ENCODE measurements at regions not wholly inside any gene's neighbourhood (a gene's known extent, or its start where the extent isn't known, plus 50 kb on each side); places are given as distances from the start of the nearest gene placed in this dataset.

DNA sequence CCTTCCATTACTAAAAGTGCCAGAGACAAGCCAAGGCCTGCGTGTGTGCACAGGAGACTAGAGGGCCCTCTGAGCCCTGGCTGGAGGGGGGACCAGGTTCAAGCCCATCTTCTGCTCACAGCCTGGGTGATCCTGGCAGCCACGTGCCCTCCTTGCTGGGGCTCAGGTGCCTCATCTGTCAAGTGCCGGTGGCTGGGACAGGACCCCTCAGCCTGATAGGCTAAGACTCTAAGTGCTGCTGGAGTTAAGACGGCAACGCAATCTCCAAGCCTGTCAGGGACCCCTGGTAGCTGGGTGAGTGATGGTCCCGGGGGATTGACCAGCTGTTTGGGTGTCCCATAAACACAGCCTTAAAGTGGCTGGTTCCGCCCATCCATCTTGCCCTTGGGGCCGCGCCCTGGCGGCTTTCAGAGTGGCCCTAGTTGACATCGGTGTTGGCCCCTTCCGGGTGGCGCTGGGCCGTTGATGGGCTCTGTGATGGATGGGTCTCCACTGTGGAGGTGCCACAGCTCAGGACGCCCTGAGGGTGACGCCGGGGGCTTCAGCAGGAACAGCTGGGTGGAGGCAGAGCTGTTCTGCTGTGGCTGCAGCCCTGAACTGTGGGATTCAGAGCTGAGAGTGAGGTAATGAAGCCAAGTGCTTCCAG lies 136.2 kb downstream of the BARX1 start:
- no peaks in the 10 kb centered on the region for H3K9me3 ChIP-seq (ENCODE audit: insufficient read depth, low read length)
- no peak overlapping the region for H3K4me2 ChIP-seq (ENCODE audit: low read length)
- H3K4me3 ChIP-seq (ENCODE audit: low read length), result no peak overlapping the region
- no peaks in the 10 kb centered on the region for H3K4me1 ChIP-seq (ENCODE audit: low read length)
- no peak overlapping the region for H2AFZ ChIP-seq (ENCODE audit: low read depth, low read length)
- H4K20me1 ChIP-seq (ENCODE audit: insufficient read depth, low read length), result no peaks in the 10 kb centered on the region
- H3K27me3 ChIP-seq (ENCODE audit: low read depth, low read length), result peaks cover 24% of the 10 kb centered on the region
- no peak overlapping the region for H3K27ac ChIP-seq (ENCODE audit: low read length)
- no peak overlapping the region for H3K9ac ChIP-seq (ENCODE audit: low read length)
- no peak for TF ChIP-seq EZH2phosphoT487 (IDR thresholded peaks at IDR 0.05; ENCODE audit: low read depth)
- TF ChIP-seq, protein P1, sequence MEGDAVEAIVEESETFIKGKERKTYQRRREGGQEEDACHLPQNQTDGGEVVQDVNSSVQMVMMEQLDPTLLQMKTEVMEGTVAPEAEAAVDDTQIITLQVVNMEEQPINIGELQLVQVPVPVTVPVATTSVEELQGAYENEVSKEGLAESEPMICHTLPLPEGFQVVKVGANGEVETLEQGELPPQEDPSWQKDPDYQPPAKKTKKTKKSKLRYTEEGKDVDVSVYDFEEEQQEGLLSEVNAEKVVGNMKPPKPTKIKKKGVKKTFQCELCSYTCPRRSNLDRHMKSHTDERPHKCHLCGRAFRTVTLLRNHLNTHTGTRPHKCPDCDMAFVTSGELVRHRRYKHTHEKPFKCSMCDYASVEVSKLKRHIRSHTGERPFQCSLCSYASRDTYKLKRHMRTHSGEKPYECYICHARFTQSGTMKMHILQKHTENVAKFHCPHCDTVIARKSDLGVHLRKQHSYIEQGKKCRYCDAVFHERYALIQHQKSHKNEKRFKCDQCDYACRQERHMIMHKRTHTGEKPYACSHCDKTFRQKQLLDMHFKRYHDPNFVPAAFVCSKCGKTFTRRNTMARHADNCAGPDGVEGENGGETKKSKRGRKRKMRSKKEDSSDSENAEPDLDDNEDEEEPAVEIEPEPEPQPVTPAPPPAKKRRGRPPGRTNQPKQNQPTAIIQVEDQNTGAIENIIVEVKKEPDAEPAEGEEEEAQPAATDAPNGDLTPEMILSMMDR (IDR thresholded peaks at IDR 0.05; ENCODE audit: low read depth, low read length), result no peak
- H3K79me2 ChIP-seq (ENCODE audit: low read length), result no peaks in the 10 kb centered on the region
- H3K36me3 ChIP-seq (replicated peaks; ENCODE audit: low read depth, low read length), result no peaks in the 10 kb centered on the region

GRCh38 chr9:93818237-93818636 lies 136.9 kb downstream of the BARX1 start:
- Histone ChIP-seq H3K4me1 (ENCODE audit: low read length) (no peaks in the 10 kb centered on the region), H3K79me2 (ENCODE audit: low read length) (no peaks in the 10 kb centered on the region), H3K9ac (ENCODE audit: low read length) (no peak overlapping the region), H4K20me1 (ENCODE audit: insufficient read depth, low read length) (no peaks in the 10 kb centered on the region), H3K27ac (ENCODE audit: low read length) (no peak overlapping the region), H3K4me3 (ENCODE audit: low read length) (no peak overlapping the region), H2AFZ (ENCODE audit: low read depth, low read length) (no peak overlapping the region), H3K9me3 (ENCODE audit: insufficient read depth, low read length) (no peaks in the 10 kb centered on the region), H3K36me3 (replicated peaks; ENCODE audit: low read depth, low read length) (no peaks in the 10 kb centered on the region), H3K27me3 (ENCODE audit: low read depth, low read length) (peaks cover 24% of the 10 kb centered on the region), H3K4me2 (ENCODE audit: low read length) (no peak overlapping the region)
- TF ChIP-seq, protein P1 (IDR thresholded peaks at IDR 0.05; ENCODE audit: low read depth, low read length), result no peak
- TF ChIP-seq EZH2phosphoT487 (IDR thresholded peaks at IDR 0.05; ENCODE audit: low read depth), result no peak

- H3K9ac ChIP-seq (ENCODE audit: low read length), result no peak overlapping the region
- H2AFZ ChIP-seq (ENCODE audit: low read depth, low read length), result no peak overlapping the region
- peaks cover 20% of the 10 kb centered on the region for H3K27me3 ChIP-seq (ENCODE audit: low read depth, low read length)
- TF ChIP-seq EZH2phosphoT487 (IDR thresholded peaks at IDR 0.05; ENCODE audit: low read depth), result no peak
- TF ChIP-seq, protein P1 (IDR thresholded peaks at IDR 0.05; ENCODE audit: low read depth, low read length), result no peak
- no peak overlapping the region for H3K27ac ChIP-seq (ENCODE audit: low read length)
- no peaks in the 10 kb centered on the region for H3K79me2 ChIP-seq (ENCODE audit: low read length)
- no peak overlapping the region for H3K4me2 ChIP-seq (ENCODE audit: low read length)
- H3K36me3 ChIP-seq (replicated peaks; ENCODE audit: low read depth, low read length), result no peaks in the 10 kb centered on the region
- no peaks in the 10 kb centered on the region for H3K4me1 ChIP-seq (ENCODE audit: low read length)
- H3K4me3 ChIP-seq (ENCODE audit: low read length), result no peak overlapping the region
- no peaks in the 10 kb centered on the region for H4K20me1 ChIP-seq (ENCODE audit: insufficient read depth, low read length)
- no peaks in the 10 kb centered on the region for H3K9me3 ChIP-seq (ENCODE audit: insufficient read depth, low read length)
Measured at GRCh38 chr9:93815677-93816076, 139.5 kb downstream of the BARX1 start.

DNA sequence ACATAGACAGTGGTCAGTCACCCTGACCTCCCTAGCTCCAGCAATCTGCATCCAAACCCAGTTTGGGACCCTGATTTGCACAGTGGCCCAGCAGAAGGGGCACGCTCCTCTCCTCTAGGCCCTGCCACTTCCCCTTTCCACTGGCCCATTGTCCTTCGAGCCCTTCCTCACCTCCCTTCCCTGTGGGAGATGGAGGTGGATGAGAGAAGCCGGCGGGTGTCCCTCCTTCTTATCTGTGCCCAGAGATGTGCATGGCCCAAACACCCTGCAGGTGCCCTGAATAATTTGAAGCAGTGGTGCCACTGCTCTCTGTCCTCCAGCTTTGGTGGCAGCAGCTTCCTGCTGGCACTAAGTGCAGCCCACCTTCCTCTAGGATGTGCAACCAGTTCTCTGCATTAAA lies 140.0 kb downstream of the BARX1 start:
- no peak overlapping the region for H3K27ac ChIP-seq (ENCODE audit: low read length)
- H3K4me1 ChIP-seq (ENCODE audit: low read length), result no peaks in the 10 kb centered on the region
- no peaks in the 10 kb centered on the region for H3K9me3 ChIP-seq (ENCODE audit: insufficient read depth, low read length)
- H4K20me1 ChIP-seq (ENCODE audit: insufficient read depth, low read length), result no peaks in the 10 kb centered on the region
- H3K9ac ChIP-seq (ENCODE audit: low read length), result no peak overlapping the region
- no peak overlapping the region for H3K4me3 ChIP-seq (ENCODE audit: low read length)
- no peak overlapping the region for H2AFZ ChIP-seq (ENCODE audit: low read depth, low read length)
- peaks cover 20% of the 10 kb centered on the region for H3K27me3 ChIP-seq (ENCODE audit: low read depth, low read length)
- no peaks in the 10 kb centered on the region for H3K79me2 ChIP-seq (ENCODE audit: low read length)
- no peak for TF ChIP-seq EZH2phosphoT487 (IDR thresholded peaks at IDR 0.05; ENCODE audit: low read depth)
- TF ChIP-seq, protein P1 (IDR thresholded peaks at IDR 0.05; ENCODE audit: low read depth, low read length), result no peak
- H3K4me2 ChIP-seq (ENCODE audit: low read length), result no peak overlapping the region
- H3K36me3 ChIP-seq (replicated peaks; ENCODE audit: low read depth, low read length), result no peaks in the 10 kb centered on the region
